Mucosa of descending colon (tissue), 3 donors: ENCODE measurements at regions not wholly inside any gene's neighbourhood (a gene's known extent, or its start where the extent isn't known, plus 50 kb on each side); places are given as distances from the start of the nearest gene placed in this dataset.

ENCODE experiments used
- ATAC-seq: fragments of 200-7000 bp; cut with Tn5 transposase; one replicate; pipeline ENCODE4 v1.9.1; 2020; ENCODE audit warnings: mild to moderate bottlenecking, moderate library complexity
- DNase-seq, 3 donors: peaks; one replicate each; pipeline ENCODE4 v3.0.0-alpha.2; 2020
- H3K36me3 ChIP-seq: fragments of 200-600 bp; one replicate; pipeline ENCODE4 v1.8.0; 2021; ENCODE audit warnings: low read depth, mild to moderate bottlenecking
- H3K4me1 ChIP-seq: fragments of 200-600 bp; one replicate; pipeline ENCODE4 v1.8.0; 2021; ENCODE audit warnings: low read depth, mild to moderate bottlenecking
- H3K4me3 ChIP-seq: fragments of 200-600 bp; one replicate; pipeline ENCODE4 v1.8.0; 2021; ENCODE audit warnings: mild to moderate bottlenecking
- H3K9me3 ChIP-seq: fragments of 200-600 bp; one replicate; pipeline ENCODE4 v1.8.0; 2021; ENCODE audit warnings: mild to moderate bottlenecking
- CTCF ChIP-seq: fragments of 200-600 bp; IDR thresholded peaks from one replicate; pipeline ENCODE4 v1.8.0; 2022; ENCODE audit warnings: antibody characterized with exemption, mild to moderate bottlenecking
- intact Hi-C, 2 donors: fragments of 100-400 bp; cut with DNase I in 1 of 2; cut with micrococcal nuclease in 1 of 2; formaldehyde crosslinking; loops; one replicate each; pipeline versions ENCODE4 v1.11.0 to v1.11.1; 2022; cut with DNase I, micrococcal nuclease
- donor health status: DM: no; HTN: no; CAD: no; lungs with moderate emphysema.
- donor health status: DM: no; HTN: no; CAD: no.
- donor health status: DM: no; HTN: yes; CAD: no.

- Histone ChIP-seq H3K4me3 (no peak overlapping the region), H3K9me3 (no peaks in the 10 kb centered on the region), H3K36me3 (no peaks in the 10 kb centered on the region), H3K4me1 (no peaks in the 10 kb centered on the region)
- TF ChIP-seq CTCF, result no peak
- no peak for ATAC-seq
- DNase-seq, result no peak
- intact Hi-C loops, result no loop called here
Observed at GRCh38 chr2:138444411-138444810, 57.2 kb upstream of the SPOPL start.

DNA sequence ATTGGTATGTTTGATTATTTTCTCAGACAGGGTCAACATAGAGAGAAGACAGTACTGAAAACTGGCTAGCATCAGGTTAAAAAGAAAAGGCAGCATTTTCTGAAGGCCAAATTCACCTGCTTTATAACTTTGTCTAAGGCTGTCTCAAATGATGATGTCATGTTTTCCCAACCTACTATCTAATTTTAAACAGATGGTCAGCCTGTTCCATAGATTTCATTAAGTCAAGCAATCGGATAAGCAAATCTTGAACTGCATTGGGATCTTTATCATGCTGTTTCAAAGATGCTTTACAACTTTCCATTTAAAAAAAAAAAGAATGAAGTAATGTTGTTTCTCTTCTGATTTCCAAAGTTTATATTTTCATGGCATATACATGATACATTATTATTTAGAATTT is 56.3 kb upstream of the SPOPL start:
- no peaks in the 10 kb centered on the region for H3K9me3 ChIP-seq
- intact Hi-C loops, result no loop called here
- no peaks in the 10 kb centered on the region for H3K36me3 ChIP-seq
- no peak for ATAC-seq
- no peak overlapping the region for H3K4me3 ChIP-seq
- H3K4me1 ChIP-seq, result no peaks in the 10 kb centered on the region
- TF ChIP-seq CTCF, result no peak
- no peak for DNase-seq

- peak in 1 of 3 donors; percentile 9 for DNase-seq
- H3K36me3 ChIP-seq, result no peaks in the 10 kb centered on the region
- intact Hi-C loops, result no loop called here
- no peaks in the 10 kb centered on the region for H3K4me1 ChIP-seq
- no peaks in the 10 kb centered on the region for H3K9me3 ChIP-seq
- H3K4me3 ChIP-seq, result no peak overlapping the region
- TF ChIP-seq CTCF, result no peak
- ATAC-seq, result peak; percentile 97
Observed at GRCh38 chr2:138446043-138446442, 55.5 kb upstream of the SPOPL start.

- ATAC-seq (no peak), DNase-seq (no peak)
- H3K4me1 ChIP-seq, result no peaks in the 10 kb centered on the region
- TF ChIP-seq CTCF, result no peak
- intact Hi-C loops, result no loop called here
- H3K4me3 ChIP-seq, result no peak overlapping the region
- no peaks in the 10 kb centered on the region for H3K9me3 ChIP-seq
- H3K36me3 ChIP-seq, result no peaks in the 10 kb centered on the region
Observed at GRCh38 chr2:138447889-138448570, 53.5 kb upstream of the SPOPL start.
